ENCODE measurements at regions not wholly inside any gene's neighbourhood (a gene's known extent, or its start where the extent isn't known, plus 50 kb on each side); places are given as distances from the start of the nearest gene placed in this dataset.
"Not testable (repeated sequence)": the region's sequence is repeated elsewhere in the genome, so short reads cannot be mapped to it uniquely, and the experiment has no call there.

DNA sequence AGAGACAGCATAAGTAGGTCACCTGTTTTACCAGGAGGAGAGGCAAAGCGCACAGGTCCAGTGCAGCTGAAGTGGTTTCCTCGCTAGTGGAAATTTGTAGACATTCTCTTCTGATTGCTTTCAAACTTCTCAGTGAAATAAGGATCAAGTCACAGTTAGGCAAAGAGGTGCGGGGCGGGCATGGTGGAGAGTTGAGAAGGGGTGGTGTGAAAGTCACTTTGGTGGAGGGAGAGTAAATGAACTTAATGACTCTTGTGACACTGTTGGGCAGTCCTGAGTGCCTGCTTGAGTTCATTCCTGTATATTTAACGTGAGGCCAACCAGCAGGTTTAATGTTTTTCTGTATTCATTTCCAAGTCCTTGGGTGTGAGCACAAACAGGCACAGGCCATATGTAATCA, 235.6 kb downstream of the TRIML1 start:
- Histone ChIP-seq H3K36me3 (replicated peaks; ENCODE audit: low read depth, low read length) (no peaks in the 10 kb centered on the region), H3K27me3 (ENCODE audit: low read depth, low read length) (no peaks in the 10 kb centered on the region), H3K4me3 (ENCODE audit: low read length) (no peak overlapping the region), H4K20me1 (ENCODE audit: insufficient read depth, low read length) (no peaks in the 10 kb centered on the region), H3K27ac (ENCODE audit: low read length) (no peak overlapping the region), H3K4me1 (ENCODE audit: low read length) (no peaks in the 10 kb centered on the region), H3K9me3 (ENCODE audit: insufficient read depth, low read length) (no peaks in the 10 kb centered on the region), H3K79me2 (ENCODE audit: low read length) (no peaks in the 10 kb centered on the region), H3K4me2 (ENCODE audit: low read length) (no peak overlapping the region), H3K9ac (ENCODE audit: low read length) (no peak overlapping the region), H2AFZ (ENCODE audit: low read depth, low read length) (no peak overlapping the region)
- no peak for TF ChIP-seq EZH2phosphoT487 (IDR thresholded peaks at IDR 0.05; ENCODE audit: low read depth)
- TF ChIP-seq, protein P1, sequence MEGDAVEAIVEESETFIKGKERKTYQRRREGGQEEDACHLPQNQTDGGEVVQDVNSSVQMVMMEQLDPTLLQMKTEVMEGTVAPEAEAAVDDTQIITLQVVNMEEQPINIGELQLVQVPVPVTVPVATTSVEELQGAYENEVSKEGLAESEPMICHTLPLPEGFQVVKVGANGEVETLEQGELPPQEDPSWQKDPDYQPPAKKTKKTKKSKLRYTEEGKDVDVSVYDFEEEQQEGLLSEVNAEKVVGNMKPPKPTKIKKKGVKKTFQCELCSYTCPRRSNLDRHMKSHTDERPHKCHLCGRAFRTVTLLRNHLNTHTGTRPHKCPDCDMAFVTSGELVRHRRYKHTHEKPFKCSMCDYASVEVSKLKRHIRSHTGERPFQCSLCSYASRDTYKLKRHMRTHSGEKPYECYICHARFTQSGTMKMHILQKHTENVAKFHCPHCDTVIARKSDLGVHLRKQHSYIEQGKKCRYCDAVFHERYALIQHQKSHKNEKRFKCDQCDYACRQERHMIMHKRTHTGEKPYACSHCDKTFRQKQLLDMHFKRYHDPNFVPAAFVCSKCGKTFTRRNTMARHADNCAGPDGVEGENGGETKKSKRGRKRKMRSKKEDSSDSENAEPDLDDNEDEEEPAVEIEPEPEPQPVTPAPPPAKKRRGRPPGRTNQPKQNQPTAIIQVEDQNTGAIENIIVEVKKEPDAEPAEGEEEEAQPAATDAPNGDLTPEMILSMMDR (IDR thresholded peaks at IDR 0.05; ENCODE audit: low read depth, low read length), result no peak

- H4K20me1 ChIP-seq (ENCODE audit: insufficient read depth, low read length), result no peaks in the 10 kb centered on the region
- no peaks in the 10 kb centered on the region for H3K79me2 ChIP-seq (ENCODE audit: low read length)
- no peak overlapping the region for H3K9ac ChIP-seq (ENCODE audit: low read length)
- H3K4me3 ChIP-seq (ENCODE audit: low read length), result no peak overlapping the region
- TF ChIP-seq EZH2phosphoT487 (IDR thresholded peaks at IDR 0.05; ENCODE audit: low read depth), result no peak
- TF ChIP-seq, protein P1 (IDR thresholded peaks at IDR 0.05; ENCODE audit: low read depth, low read length), result no peak
- H3K4me2 ChIP-seq (ENCODE audit: low read length), result no peak overlapping the region
- H3K27ac ChIP-seq (ENCODE audit: low read length), result no peak overlapping the region
- H3K27me3 ChIP-seq (ENCODE audit: low read depth, low read length), result no peaks in the 10 kb centered on the region
- no peaks in the 10 kb centered on the region for H3K4me1 ChIP-seq (ENCODE audit: low read length)
- H3K36me3 ChIP-seq (replicated peaks; ENCODE audit: low read depth, low read length), result no peaks in the 10 kb centered on the region
- no peaks in the 10 kb centered on the region for H3K9me3 ChIP-seq (ENCODE audit: insufficient read depth, low read length)
- H2AFZ ChIP-seq (ENCODE audit: low read depth, low read length), result no peak overlapping the region
Observed at GRCh38 chr4:188377816-188378215, 238.6 kb downstream of the TRIML1 start.

- no peaks in the 10 kb centered on the region for H3K9me3 ChIP-seq (ENCODE audit: insufficient read depth, low read length)
- no peaks in the 10 kb centered on the region for H3K27me3 ChIP-seq (ENCODE audit: low read depth, low read length)
Observed at GRCh38 chr4:188383180-188383579, 243.9 kb downstream of the TRIML1 start.

DNA sequence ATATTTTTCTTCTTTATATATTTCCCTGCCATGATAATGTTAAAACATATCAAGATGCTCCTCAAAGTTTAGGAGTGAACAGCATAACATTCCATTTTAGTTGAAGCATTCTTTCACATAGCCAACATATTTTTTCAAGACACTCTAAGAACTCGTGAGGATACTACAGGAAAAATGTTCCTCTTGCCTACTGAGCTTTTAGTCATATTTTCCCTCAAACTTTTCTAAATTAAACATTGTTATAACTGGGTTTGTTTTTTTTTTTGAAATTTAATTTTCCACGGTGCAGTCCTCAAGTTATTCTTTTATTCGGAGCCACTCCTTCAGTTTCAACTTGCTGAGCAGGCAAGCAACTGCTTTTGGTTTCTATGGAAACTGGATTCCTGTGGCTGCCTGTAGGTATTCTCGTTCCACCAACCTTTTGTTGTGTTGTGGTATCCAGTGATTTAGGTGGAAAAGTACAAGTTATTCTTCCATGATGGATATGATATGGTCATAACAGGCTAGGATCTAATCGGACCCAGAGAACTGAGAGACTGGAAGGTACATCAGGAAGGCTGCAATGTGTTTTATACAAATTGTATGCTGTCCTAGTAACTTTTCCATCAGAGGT, 248.0 kb downstream of the TRIML1 start:
- no peaks in the 10 kb centered on the region for H3K4me1 ChIP-seq (ENCODE audit: low read length)
- H3K79me2 ChIP-seq (ENCODE audit: low read length), result no peaks in the 10 kb centered on the region
- no peak overlapping the region for H3K4me3 ChIP-seq (ENCODE audit: low read length)
- no peak for TF ChIP-seq EZH2phosphoT487 (IDR thresholded peaks at IDR 0.05; ENCODE audit: low read depth)
- TF ChIP-seq, protein P1 (IDR thresholded peaks at IDR 0.05; ENCODE audit: low read depth, low read length), result no peak
- H3K4me2 ChIP-seq (ENCODE audit: low read length), result no peak overlapping the region
- H3K9me3 ChIP-seq (ENCODE audit: insufficient read depth, low read length), result no peaks in the 10 kb centered on the region
- no peaks in the 10 kb centered on the region for H3K27me3 ChIP-seq (ENCODE audit: low read depth, low read length)
- no peak overlapping the region for H2AFZ ChIP-seq (ENCODE audit: low read depth, low read length)
- H4K20me1 ChIP-seq (ENCODE audit: insufficient read depth, low read length), result no peaks in the 10 kb centered on the region
- no peak overlapping the region for H3K27ac ChIP-seq (ENCODE audit: low read length)
- no peaks in the 10 kb centered on the region for H3K36me3 ChIP-seq (replicated peaks; ENCODE audit: low read depth, low read length)
- no peak overlapping the region for H3K9ac ChIP-seq (ENCODE audit: low read length)

More at GRCh38 chr4:188383180-188383579, 243.9 kb downstream of the TRIML1 start:
- no peak overlapping the region for H3K27ac ChIP-seq (ENCODE audit: low read length)
- H3K79me2 ChIP-seq (ENCODE audit: low read length), result no peaks in the 10 kb centered on the region
- H3K36me3 ChIP-seq (replicated peaks; ENCODE audit: low read depth, low read length), result no peaks in the 10 kb centered on the region
- no peak overlapping the region for H3K4me2 ChIP-seq (ENCODE audit: low read length)
- TF ChIP-seq EZH2phosphoT487 (IDR thresholded peaks at IDR 0.05; ENCODE audit: low read depth), result no peak
- TF ChIP-seq, protein P1 (IDR thresholded peaks at IDR 0.05; ENCODE audit: low read depth, low read length), result no peak
- no peak overlapping the region for H3K4me3 ChIP-seq (ENCODE audit: low read length)
- no peaks in the 10 kb centered on the region for H4K20me1 ChIP-seq (ENCODE audit: insufficient read depth, low read length)
- no peak overlapping the region for H2AFZ ChIP-seq (ENCODE audit: low read depth, low read length)
- no peaks in the 10 kb centered on the region for H3K4me1 ChIP-seq (ENCODE audit: low read length)
- H3K9ac ChIP-seq (ENCODE audit: low read length), result no peak overlapping the region

GRCh38 chr4:188391349-188391748, 252.1 kb downstream of the TRIML1 start:
- not testable (repeated sequence) for H3K4me3 ChIP-seq (ENCODE audit: low read length); H3K4me2 ChIP-seq (ENCODE audit: low read length); H3K9ac ChIP-seq (ENCODE audit: low read length); H4K20me1 ChIP-seq (ENCODE audit: insufficient read depth, low read length); H3K79me2 ChIP-seq (ENCODE audit: low read length); H3K27me3 ChIP-seq (ENCODE audit: low read depth, low read length); H3K27ac ChIP-seq (ENCODE audit: low read length); H2AFZ ChIP-seq (ENCODE audit: low read depth, low read length); H3K36me3 ChIP-seq (replicated peaks; ENCODE audit: low read depth, low read length); H3K4me1 ChIP-seq (ENCODE audit: low read length); H3K9me3 ChIP-seq (ENCODE audit: insufficient read depth, low read length)
